ENCODE measurements at regions not wholly inside any gene's neighbourhood (a gene's known extent, or its start where the extent isn't known, plus 50 kb on each side); places are given as distances from the start of the nearest gene placed in this dataset.
"Not testable (repeated sequence)": the region's sequence is repeated elsewhere in the genome, so short reads cannot be mapped to it uniquely, and the experiment has no call there.

DNA sequence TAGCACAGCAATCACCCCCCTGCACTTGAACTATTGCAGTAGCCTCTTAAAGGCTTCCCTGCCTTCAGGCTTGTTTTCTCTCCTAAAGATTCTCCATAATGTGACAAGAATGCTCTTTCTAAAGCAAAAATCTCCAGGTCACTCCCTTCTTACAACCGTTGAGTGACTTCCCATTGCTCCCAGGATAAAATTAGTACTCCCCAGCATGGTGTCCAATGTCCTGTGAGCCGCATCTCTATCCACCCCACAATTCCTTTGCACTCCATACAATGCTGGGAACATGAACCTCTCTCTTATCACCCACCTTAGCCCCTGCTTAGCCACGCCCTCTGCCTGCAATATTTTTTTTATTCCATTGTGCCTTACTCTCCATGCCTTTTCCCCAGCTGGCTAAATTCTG, 85.7 kb upstream of the SHISA3 start:
- no peak for TF ChIP-seq CTCF (IDR thresholded peaks at IDR 0.05; ENCODE audit: extremely low read depth, insufficient read depth, missing control alignments)
- in situ Hi-C loops (cut with MboI; ENCODE audit: low pct_unique_long_range_greater_than_20kb, low sequenced_read_pairs, unreplicated experiment): no loop called here

DNA sequence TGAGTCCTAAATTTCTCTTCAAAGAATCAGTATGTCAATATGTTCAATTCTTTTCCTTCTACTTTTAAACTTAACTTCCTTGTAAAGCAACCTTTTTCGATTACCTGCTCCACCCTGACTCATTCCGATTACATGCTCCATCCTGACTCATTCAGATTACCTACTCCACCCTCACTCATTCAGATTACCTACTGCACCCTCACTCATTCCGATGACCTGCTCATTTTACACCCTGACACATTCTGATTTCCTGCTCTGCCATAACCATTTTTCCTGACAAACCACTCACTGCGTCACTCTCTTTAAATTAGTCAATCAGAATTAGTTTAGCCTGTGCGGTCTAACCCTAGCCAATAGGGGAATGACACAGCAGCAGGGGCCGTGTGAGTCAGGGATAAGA, 83.9 kb upstream of the SHISA3 start:
- in situ Hi-C loops (cut with MboI; ENCODE audit: low pct_unique_long_range_greater_than_20kb, low sequenced_read_pairs, unreplicated experiment); DNase-seq (ENCODE audit: low spot score): not testable (repeated sequence)

More for the DNA sequence above, 85.7 kb upstream of the SHISA3 start:
- DNase-seq (ENCODE audit: low spot score): no peak

DNA sequence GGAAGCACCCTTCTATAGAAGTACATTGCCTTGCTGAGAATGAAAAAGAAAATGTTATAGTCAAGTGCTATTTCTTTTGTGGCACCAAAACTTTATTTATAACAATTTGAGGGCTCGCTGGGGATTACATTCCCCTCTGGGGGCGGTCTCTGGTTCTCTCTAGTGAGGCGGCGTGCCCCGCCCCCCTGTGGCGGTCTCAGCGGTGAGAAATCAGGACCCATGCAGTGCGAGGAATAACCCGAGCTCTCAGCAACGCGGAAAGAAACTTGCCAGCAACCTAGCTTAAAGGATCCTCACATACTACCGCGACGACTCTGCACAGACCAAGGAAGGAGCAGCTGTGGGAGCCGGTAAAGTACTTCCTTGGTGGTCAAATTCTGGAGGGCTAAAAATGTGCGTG, 83.4 kb upstream of the SHISA3 start:
- no peak for TF ChIP-seq CTCF (IDR thresholded peaks at IDR 0.05; ENCODE audit: extremely low read depth, insufficient read depth, missing control alignments)
- no peak for DNase-seq (ENCODE audit: low spot score)
- in situ Hi-C loops (cut with MboI; ENCODE audit: low pct_unique_long_range_greater_than_20kb, low sequenced_read_pairs, unreplicated experiment): no loop called here

DNA sequence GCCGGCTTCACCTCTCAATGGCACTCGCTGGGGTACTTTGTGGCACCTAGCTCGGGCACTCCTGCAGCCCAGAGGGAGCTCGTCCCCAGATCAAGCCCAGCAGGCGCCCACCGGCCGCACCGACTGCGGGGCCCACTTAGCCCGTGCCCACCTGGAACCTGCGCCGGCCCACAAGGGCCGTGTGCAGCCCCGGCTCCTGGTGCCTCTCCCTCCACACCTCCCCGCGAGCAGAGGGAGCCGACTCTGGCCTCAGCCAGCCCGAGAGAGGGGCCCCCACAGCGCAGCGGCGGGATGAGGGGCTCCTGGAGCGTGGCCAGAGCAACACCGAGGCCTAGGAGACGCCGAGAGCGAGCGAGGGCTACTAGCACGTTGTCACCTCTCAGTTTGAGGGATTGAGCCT, 82.1 kb upstream of the SHISA3 start:
- DNase-seq (ENCODE audit: low spot score): no peak
- in situ Hi-C loops (cut with MboI; ENCODE audit: low pct_unique_long_range_greater_than_20kb, low sequenced_read_pairs, unreplicated experiment): no loop called here
- no peak for TF ChIP-seq CTCF (IDR thresholded peaks at IDR 0.05; ENCODE audit: extremely low read depth, insufficient read depth, missing control alignments)

DNA sequence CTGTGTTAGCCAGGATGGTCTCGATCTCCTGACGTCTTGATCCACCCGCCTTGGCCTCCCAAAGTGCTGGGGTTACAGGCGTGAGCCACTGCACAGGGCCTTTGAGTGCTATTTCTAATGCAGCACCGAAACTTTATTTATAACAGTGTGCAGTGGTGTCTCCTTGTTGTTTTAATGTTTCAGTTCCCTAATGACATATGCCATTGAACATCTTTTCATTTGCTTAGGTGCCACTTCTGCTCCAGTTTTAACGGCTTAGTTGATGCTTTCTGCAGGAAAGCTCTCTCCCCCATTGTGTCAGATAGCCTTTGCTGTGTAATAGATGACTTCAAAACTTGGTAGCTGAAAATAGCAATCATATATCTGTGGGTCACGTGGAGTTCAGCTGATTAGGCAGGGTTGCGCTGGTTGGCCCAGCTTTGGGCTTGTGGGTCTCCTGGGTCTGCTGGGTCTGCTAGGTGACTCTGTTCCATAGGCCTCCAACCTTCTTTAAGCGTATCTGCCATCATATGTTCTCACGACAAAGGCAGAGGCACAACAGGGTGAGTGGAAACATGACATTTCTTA, 76.4 kb upstream of the SHISA3 start:
- no peak for TF ChIP-seq CTCF (IDR thresholded peaks at IDR 0.05; ENCODE audit: extremely low read depth, insufficient read depth, missing control alignments)
- no peak for DNase-seq (ENCODE audit: low spot score)
- in situ Hi-C loops (cut with MboI; ENCODE audit: low pct_unique_long_range_greater_than_20kb, low sequenced_read_pairs, unreplicated experiment): no loop called here

DNA sequence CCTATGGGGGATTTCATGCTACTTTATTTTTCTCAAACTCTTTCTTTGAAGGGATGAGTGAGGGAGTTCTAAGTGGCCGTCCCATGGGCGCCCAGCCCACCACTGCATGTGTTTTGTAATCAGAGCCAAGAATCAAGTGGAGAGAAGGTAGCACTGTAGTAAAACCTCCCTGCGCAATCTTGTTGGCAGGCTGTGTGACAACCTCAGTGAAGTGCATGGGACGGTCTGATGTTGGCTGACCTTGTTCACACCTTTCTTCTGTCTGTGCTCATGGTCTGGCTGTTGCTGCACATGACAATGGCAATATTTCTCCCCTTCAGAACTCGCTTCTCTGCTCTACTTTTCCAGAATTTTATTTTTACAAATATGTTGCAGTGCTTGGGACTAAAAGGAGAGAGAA, 71.2 kb upstream of the SHISA3 start:
- DNase-seq (ENCODE audit: low spot score): no peak
- in situ Hi-C loops (cut with MboI; ENCODE audit: low pct_unique_long_range_greater_than_20kb, low sequenced_read_pairs, unreplicated experiment): no loop called here
- TF ChIP-seq CTCF (IDR thresholded peaks at IDR 0.05; ENCODE audit: extremely low read depth, insufficient read depth, missing control alignments): no peak

DNA sequence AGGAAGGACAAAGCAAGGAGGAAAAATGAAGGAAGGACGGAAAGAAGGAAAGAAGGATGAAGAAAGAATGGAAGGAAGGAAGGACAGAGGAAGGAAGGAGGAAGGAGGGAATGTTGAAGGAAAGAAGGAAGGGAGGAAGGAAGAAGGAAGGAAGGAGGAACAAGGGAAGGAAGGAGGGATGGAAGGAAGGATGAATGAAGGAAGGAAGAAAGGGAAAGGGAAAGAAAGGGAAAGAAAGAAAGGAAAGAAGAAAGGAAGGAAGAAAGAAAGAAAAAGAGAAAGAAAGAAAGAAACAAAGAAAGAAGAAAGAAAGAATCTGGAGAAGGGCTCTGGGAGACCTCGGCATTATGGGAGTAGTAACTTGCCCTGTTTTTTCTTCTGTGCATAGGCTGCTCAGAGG, 70.8 kb upstream of the SHISA3 start:
- no peak for DNase-seq (ENCODE audit: low spot score)
- in situ Hi-C loops (cut with MboI; ENCODE audit: low pct_unique_long_range_greater_than_20kb, low sequenced_read_pairs, unreplicated experiment): no loop called here
- TF ChIP-seq CTCF (IDR thresholded peaks at IDR 0.05; ENCODE audit: extremely low read depth, insufficient read depth, missing control alignments): no peak

Measured in GM13977 (cell line).